NCI-H1436 treated with DMSO at 0.1 percent for 48 hours (cell line): ENCODE measurements at regions not wholly inside any gene's neighbourhood (a gene's known extent, or its start where the extent isn't known, plus 50 kb on each side); places are given as distances from the start of the nearest gene placed in this dataset.

Experiments
- DNase-seq: peaks from one replicate; lab custom pipeline; 2025; lab: John Stamatoyannopoulos, UW

DNA sequence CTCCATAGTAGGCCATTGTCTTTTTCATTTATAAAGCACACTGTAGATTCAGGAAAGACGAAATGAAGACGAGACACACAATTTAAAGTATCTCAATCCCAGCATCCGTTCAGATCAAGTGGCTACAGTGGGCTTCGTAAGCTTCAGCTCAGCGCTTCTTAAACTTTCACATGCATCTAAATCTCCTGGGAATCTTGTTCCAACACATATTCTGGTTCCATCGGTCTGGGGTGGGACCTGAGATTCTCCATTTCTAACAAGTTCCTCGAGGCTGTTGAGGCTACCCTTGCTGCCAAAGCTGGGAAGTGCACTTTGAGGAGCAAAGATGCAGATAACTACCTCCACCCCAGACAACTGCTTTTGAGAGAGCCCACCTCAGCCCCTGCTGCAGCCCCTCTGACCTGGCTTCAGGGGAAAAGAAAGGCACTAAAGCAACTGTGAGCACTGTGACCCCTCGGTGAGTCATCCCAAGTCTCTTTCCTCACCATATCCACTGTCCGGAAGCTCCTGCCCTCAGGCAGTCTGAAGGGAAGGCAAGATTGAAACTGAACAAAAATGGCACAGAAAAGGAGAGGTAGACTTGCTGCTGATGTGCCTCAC, 201.1 kb upstream of the FBXO11 start:
- no peak for DNase-seq

DNA sequence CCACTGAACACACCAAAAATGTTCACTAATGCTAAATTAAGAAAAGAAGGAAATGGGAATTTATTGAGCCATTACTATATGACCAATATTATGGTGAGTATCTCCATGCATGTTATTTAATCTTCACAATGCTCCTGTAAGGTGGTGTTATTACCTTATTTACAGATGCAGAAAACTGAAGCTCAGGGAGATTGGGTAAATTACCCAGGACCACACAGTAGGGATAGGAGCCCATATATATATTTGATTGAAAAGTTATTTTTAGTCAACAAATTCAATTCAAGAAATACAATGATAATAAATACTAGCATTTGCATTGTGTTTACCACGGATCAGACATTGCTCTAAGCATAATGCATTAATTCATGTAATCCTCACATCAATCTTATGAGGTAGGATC, 202.2 kb upstream of the FBXO11 start:
- no peak for DNase-seq

GRCh38 chr2:48109491-48110204, 203.3 kb upstream of the FBXO11 start:
- no peak for DNase-seq

DNA sequence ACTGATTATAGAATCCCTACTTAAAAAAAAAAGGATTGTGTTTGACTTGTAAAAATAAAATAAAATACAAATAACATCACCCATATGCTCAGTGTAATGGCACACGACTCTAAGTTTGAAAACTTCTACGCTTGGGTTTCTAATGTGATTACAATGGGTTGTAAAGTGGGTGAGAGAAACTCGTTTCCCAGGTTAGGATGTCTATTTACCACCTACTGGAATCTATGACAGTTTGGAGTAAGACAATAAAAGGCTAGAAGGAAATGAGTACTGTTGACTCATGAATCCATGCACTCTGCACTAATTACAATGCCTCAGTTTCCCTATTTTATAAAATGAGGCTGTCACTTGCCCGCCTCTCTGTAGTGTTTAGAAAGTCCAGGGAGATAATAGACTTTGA, 204.0 kb upstream of the FOXN2 start:
- DNase-seq = no peak

GRCh38 chr2:48112911-48113680, 201.4 kb upstream of the FOXN2 start:
- no peak for DNase-seq

- DNase-seq = no peak
Measured at GRCh38 chr2:48113767-48114166, 200.7 kb upstream of the FOXN2 start.

DNA sequence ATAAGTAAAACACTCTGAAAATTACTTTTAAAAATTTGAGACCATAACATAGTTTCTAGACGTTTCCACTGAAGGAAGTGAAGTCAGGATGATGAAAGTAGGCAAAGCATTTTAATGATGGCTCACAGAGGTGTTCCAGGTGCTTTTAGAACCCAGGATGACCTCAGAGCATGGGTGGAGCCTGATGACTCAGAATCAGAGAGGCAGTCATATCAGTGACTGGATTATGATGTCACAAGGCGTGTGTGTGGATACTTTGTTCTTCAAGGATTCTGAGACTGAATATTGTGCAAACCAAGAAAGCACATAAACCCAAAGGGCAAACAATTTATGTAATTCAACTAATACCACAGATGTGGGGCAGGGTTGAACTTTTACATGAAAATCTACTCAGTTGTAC, 200.2 kb upstream of the FOXN2 start:
- DNase-seq = no peak

DNA sequence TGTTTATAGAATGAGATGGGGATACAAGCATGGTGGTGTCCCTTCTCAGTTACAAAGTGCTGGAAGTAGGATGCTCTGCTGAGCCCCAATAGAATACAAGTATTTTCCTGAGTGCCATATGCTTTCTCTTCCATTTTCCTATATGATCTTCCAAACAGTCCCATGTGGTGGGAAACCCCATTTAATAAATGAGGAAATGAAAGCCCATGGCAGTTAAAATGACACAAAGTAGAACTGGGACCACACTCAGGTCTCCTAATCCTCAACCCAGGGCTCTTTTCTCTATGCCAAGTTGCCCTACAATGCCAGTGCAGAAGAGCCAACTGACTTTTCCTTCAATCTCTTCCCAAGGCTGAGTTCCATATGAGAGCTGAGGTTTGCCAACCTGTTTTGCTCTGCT, 198.0 kb upstream of the FOXN2 start:
- DNase-seq = no peak

DNA sequence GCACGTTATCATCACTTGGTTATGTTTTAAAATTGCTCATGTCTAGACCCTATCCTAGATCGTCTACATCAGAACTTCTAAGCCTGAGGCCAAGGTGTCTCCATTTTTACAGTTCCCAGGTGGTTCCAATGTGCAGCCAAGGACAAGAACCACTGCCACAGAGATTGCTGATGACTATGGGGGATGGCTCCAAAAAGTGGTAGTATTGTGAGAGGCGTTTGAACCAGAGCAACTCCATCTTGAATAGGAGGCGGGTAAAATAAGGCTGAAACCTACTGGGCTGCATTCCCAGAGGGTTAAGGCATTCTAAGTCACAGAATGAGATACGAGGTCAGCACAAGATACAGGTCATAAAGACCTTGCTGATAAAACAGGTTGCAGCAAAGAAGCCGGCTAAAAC, 195.6 kb upstream of the FOXN2 start:
- DNase-seq = no peak

- no peak for DNase-seq
Measured at GRCh38 chr2:48120112-48120511, 194.4 kb upstream of the FOXN2 start.

GRCh38 chr2:48120759-48121242, 193.7 kb upstream of the FOXN2 start:
- DNase-seq = no peak

GRCh38 chr2:48122166-48122565, 192.3 kb upstream of the FOXN2 start:
- no peak for DNase-seq

DNA sequence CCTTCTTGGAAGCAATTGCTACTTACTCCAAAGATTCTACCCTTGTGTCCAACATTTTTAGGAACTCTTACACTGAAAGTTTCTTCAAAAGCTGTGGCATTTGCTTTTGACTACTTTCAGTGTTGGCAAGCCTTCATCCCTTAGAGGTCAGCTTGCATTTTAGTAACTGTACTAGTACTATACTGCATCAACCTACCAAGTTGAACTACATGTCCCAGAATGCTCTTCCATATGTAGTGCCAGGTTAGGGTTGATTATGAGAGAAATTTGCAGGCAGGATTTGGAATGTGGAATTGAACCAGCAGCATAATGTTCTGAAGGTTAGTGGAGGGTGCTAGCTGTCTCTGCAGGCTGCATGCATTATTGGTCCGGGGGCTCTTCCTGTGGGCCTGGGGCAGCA, 189.9 kb upstream of the FOXN2 start:
- DNase-seq = no peak

DNA sequence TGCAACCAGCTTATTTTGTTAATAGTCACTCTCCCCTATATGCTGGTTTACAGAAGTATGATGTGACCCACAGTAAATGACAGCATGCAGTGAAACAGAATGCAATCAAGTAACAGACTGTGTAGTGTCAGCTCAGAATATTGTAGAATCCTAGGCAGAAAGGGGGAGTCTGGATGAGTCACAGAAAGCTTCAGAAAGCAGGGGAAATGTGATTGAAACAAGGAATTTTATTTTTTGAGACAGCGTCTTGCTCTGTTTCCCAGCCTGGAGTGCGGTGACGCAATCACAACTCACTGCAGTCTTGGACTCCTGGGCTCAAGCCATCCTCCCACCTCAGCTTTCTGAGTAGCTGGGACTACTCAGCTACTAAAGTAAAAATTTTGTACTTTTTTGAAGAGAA, 188.3 kb upstream of the FOXN2 start:
- no peak for DNase-seq

- no peak for DNase-seq
Measured at GRCh38 chr2:48127612-48128191, 186.8 kb upstream of the FOXN2 start.

GRCh38 chr2:48129293-48129950, 185.1 kb upstream of the FOXN2 start:
- no peak for DNase-seq

GRCh38 chr2:48131539-48132270, 182.8 kb upstream of the FOXN2 start:
- DNase-seq = no peak

DNA sequence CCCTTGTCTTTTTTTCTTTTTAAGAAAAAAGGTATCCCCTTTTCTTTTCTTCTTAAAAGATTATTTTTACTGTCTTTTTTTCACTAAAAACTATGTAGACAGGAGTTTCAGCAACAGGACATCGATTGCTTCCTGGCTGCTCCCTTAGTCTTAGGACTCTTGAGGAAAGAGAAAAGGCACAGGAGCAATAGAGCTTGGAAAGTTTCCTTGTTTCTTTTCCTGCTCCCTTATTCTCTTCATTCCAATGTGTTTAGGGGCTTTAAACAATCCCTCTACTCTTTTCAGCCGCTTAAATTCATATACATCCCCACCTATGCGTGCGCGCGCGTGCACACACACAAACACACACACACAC, 182.2 kb upstream of the FOXN2 start:
- no peak for DNase-seq

- no peak for DNase-seq
Measured at GRCh38 chr2:48134704-48135103, 179.8 kb upstream of the FOXN2 start.

- DNase-seq = no peak
Measured at GRCh38 chr2:48135797-48136196, 178.7 kb upstream of the FOXN2 start.

DNA sequence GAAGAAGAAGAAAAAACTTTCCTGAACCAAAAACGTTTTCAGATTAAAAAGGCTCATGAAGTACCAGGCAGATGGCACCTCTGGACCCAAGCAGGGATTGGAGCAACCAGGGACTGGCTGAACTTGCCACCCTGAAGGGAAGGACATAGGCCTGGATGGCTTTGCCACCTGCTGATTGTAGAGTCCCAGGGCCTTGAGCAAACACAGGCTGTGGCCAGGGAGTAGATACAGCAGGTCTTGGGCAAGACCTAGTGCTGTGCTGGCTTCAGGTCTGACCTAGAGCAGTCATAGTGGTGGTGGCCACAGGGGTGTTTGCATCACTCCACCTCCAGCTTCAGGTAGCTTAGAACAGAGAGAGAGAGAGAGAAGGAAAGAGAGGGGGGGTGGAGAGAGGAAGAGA, 176.7 kb upstream of the FOXN2 start:
- DNase-seq = no peak

- no peak for DNase-seq
Measured at GRCh38 chr2:48138898-48139297, 175.6 kb upstream of the FOXN2 start.
